ENCODE measurements at regions not wholly inside any gene's neighbourhood (a gene's known extent, or its start where the extent isn't known, plus 50 kb on each side); places are given as distances from the start of the nearest gene placed in this dataset.

DNA sequence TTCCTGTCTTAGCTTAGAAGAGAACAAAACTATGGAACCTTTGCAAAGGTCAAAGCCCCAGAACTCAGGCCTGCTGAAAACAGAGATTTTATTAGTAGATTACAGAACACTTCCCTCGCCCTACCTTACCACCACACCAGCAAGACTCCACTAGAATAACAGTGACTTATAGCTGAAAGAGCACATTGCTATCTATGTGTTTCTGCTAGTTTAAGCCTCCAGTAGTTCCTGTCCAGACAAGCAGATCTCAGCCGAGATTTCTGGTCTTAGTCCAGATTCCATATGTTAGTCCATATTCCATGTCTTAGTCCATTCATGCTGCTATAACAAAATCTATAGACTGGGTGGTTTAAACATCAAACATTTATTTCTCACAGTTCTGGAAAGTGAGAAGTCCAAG, 412.3 kb upstream of the ID4 start:
- H2AFZ ChIP-seq, result no peak overlapping the region
- H3K4me2 ChIP-seq (ENCODE audit: low read length), result no peak overlapping the region
- no peaks in the 10 kb centered on the region for H3K36me3 ChIP-seq (ENCODE audit: control insufficient read depth, insufficient read depth, low read length)
- no peak overlapping the region for H3K9ac ChIP-seq
- TF ChIP-seq, protein P1, sequence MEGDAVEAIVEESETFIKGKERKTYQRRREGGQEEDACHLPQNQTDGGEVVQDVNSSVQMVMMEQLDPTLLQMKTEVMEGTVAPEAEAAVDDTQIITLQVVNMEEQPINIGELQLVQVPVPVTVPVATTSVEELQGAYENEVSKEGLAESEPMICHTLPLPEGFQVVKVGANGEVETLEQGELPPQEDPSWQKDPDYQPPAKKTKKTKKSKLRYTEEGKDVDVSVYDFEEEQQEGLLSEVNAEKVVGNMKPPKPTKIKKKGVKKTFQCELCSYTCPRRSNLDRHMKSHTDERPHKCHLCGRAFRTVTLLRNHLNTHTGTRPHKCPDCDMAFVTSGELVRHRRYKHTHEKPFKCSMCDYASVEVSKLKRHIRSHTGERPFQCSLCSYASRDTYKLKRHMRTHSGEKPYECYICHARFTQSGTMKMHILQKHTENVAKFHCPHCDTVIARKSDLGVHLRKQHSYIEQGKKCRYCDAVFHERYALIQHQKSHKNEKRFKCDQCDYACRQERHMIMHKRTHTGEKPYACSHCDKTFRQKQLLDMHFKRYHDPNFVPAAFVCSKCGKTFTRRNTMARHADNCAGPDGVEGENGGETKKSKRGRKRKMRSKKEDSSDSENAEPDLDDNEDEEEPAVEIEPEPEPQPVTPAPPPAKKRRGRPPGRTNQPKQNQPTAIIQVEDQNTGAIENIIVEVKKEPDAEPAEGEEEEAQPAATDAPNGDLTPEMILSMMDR (IDR thresholded peaks at IDR 0.05), result no peak
- H3K4me3 ChIP-seq (ENCODE audit: low read depth, low read length), result no peak overlapping the region
- no peak overlapping the region for H3K27ac ChIP-seq
- H3K79me2 ChIP-seq, result no peaks in the 10 kb centered on the region
- H3K27me3 ChIP-seq (ENCODE audit: control insufficient read depth, insufficient read depth, low read length), result no peaks in the 10 kb centered on the region
- no peaks in the 10 kb centered on the region for H3K9me3 ChIP-seq (ENCODE audit: control insufficient read depth, low read length)
- no peaks in the 10 kb centered on the region for H3K4me1 ChIP-seq

DNA sequence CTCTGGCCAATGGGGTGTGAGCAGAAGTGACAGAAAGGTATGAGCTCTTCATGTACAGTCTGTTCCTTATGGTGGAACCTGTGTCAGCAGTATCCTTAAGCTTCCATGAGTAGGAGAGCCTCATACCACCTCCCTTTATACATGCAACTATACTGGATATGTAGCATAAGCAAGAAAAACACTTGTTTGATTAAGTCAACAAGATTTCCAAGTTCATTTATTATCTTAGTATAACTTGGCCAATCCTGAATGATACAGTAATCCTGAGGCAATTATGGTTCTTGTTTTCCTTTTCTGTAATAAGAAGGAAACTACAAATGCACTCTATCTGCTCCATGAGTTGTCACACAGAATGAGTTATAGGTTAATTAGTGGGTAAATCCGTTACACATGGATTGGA, 409.6 kb upstream of the ID4 start:
- no peak overlapping the region for H3K9ac ChIP-seq
- no peaks in the 10 kb centered on the region for H3K27me3 ChIP-seq (ENCODE audit: control insufficient read depth, insufficient read depth, low read length)
- no peak overlapping the region for H2AFZ ChIP-seq
- H3K4me3 ChIP-seq (ENCODE audit: low read depth, low read length), result no peak overlapping the region
- no peak overlapping the region for H3K4me2 ChIP-seq (ENCODE audit: low read length)
- H3K36me3 ChIP-seq (ENCODE audit: control insufficient read depth, insufficient read depth, low read length), result no peaks in the 10 kb centered on the region
- H3K27ac ChIP-seq, result no peak overlapping the region
- TF ChIP-seq, protein P1 (IDR thresholded peaks at IDR 0.05), result no peak
- H3K79me2 ChIP-seq, result no peaks in the 10 kb centered on the region
- no peaks in the 10 kb centered on the region for H3K9me3 ChIP-seq (ENCODE audit: control insufficient read depth, low read length)
- H3K4me1 ChIP-seq, result no peaks in the 10 kb centered on the region

DNA sequence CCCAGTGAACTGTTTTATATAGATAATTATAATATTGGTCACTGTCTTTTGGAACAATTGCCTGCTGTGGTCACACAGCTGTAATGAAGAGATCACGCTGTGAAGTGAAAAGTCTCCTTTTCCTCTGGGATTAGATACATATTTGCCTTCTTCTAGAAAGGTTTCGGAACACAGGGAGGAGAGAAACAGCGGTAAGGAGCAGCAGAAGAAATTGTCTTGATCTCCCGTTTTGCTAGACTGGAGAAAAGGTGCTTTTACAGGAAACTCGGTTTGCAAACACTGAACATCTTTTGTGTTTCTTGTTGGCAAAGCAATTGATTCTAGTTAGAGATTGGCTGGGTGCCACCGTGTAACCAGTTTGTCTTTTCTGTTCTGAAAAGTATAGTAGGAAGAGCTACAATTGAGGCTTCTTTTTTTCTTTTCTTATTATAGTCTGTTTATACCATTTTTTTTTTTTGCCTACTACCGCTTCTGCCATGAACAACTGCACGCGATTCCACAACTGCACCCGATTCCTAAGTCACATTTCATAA, 404.1 kb upstream of the ID4 start:
- Histone ChIP-seq H3K4me3 (ENCODE audit: low read depth, low read length) (no peak overlapping the region), H3K9ac (no peak overlapping the region), H3K27me3 (ENCODE audit: control insufficient read depth, insufficient read depth, low read length) (no peaks in the 10 kb centered on the region), H2AFZ (no peak overlapping the region), H3K4me1 (no peaks in the 10 kb centered on the region), H3K79me2 (no peaks in the 10 kb centered on the region), H3K4me2 (ENCODE audit: low read length) (no peak overlapping the region), H3K27ac (no peak overlapping the region), H3K36me3 (ENCODE audit: control insufficient read depth, insufficient read depth, low read length) (no peaks in the 10 kb centered on the region), H3K9me3 (ENCODE audit: control insufficient read depth, low read length) (no peaks in the 10 kb centered on the region)
- TF ChIP-seq, protein P1 (IDR thresholded peaks at IDR 0.05), result no peak

DNA sequence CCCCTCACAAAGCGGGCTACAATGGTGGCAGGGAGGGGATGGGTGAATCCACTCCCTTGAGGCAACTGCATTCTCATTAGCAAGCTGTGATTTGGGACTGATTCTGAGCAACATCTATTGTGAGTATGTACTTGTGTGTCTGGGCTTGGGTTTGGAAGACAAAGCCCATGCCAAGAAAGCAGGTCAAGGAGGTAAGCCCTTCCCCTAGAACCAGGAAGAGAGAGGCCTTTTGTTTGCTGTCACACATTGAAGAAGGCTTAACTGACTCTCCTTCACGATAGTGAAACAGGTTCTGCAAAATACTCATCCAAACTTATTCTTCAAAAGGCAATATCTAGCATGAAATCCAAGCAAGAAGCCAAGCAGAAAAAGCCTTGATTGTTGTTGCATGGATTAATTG, 403.1 kb upstream of the ID4 start:
- no peak overlapping the region for H3K9ac ChIP-seq
- H3K79me2 ChIP-seq, result no peaks in the 10 kb centered on the region
- H3K27me3 ChIP-seq (ENCODE audit: control insufficient read depth, insufficient read depth, low read length), result no peaks in the 10 kb centered on the region
- TF ChIP-seq, protein P1 (IDR thresholded peaks at IDR 0.05), result no peak
- H2AFZ ChIP-seq, result no peak overlapping the region
- H3K27ac ChIP-seq, result no peak overlapping the region
- H3K4me1 ChIP-seq, result no peaks in the 10 kb centered on the region
- H3K36me3 ChIP-seq (ENCODE audit: control insufficient read depth, insufficient read depth, low read length), result no peaks in the 10 kb centered on the region
- H3K9me3 ChIP-seq (ENCODE audit: control insufficient read depth, low read length), result no peaks in the 10 kb centered on the region
- no peak overlapping the region for H3K4me2 ChIP-seq (ENCODE audit: low read length)
- H3K4me3 ChIP-seq (ENCODE audit: low read depth, low read length), result no peak overlapping the region

DNA sequence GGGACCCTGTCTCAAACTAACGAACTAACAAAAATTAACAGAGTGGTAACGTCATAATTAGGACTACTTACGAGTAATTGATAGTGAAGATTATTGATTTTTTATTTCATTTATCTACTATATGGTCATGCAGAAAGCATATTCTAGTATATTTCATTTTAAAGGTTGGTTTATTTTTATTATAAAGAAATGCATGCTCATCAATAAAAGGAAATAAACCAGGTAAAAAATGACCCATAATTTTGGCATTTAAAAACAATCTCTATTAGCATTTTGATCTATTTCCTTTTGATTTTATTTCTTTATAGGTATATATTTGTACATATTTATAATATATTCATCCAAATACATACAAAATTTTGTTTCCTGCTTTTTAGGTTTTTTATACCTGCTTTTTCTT, 401.4 kb upstream of the ID4 start:
- Histone ChIP-seq H2AFZ (no peak overlapping the region), H3K9ac (no peak overlapping the region), H3K9me3 (ENCODE audit: control insufficient read depth, low read length) (no peaks in the 10 kb centered on the region), H3K36me3 (ENCODE audit: control insufficient read depth, insufficient read depth, low read length) (no peaks in the 10 kb centered on the region), H3K4me3 (ENCODE audit: low read depth, low read length) (no peak overlapping the region), H3K27me3 (ENCODE audit: control insufficient read depth, insufficient read depth, low read length) (no peaks in the 10 kb centered on the region), H3K4me1 (no peaks in the 10 kb centered on the region), H3K79me2 (no peaks in the 10 kb centered on the region), H3K4me2 (ENCODE audit: low read length) (no peak overlapping the region), H3K27ac (no peak overlapping the region)
- TF ChIP-seq, protein P1 (IDR thresholded peaks at IDR 0.05), result no peak

Data from parathyroid adenoma (tissue), 2 donors.